ENCODE measurements at regions not wholly inside any gene's neighbourhood (a gene's known extent, or its start where the extent isn't known, plus 50 kb on each side); places are given as distances from the start of the nearest gene placed in this dataset.

DNA sequence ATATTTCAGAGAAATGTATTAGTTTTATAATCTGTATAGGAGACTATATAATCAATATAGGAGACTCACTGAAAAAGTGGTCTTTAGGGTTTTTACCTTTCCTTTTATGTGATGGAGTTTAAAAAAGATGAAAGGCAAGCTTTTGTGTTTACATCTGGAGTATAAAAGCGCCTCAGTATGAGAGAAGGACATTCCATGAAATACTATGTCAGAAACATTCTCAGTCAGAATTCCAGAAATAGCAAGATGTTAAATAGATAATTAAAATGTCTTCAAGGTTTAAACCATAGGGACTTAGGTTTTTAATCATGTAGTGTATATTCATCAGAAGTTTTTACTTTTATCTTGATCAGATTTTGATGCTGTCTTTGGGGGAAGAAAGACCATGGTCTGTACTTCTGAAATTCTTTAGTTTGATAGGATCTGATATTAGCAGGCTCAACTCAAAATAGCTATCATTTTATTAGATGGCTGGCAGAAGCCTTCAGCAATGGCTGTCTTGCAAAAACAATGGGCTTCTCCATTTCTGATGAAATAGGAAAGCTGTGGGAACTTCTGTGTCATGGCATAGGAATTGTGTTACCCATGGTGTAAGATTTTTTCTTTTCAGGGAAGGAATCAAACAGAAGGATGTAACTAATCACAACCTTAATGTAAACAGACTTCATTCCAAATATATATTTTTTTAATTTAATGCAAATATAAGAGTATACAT, 209.6 kb upstream of the PLSCR5 start:
- H3K9me2 ChIP-seq (ENCODE audit: insufficient read depth) = no peaks in the 10 kb centered on the region
- TF ChIP-seq EZH2phosphoT487 (IDR thresholded peaks at IDR 0.05; ENCODE audit: insufficient read depth, low read depth) (no peak), EZH2 (IDR thresholded peaks at IDR 0.05; ENCODE audit: insufficient read depth, poor library complexity, severe bottlenecking) (no peak)
- H3K4me2 ChIP-seq (ENCODE audit: unreplicated experiment) = peak overlapping the region; percentile 69
- no peaks in the 10 kb centered on the region for H3K79me2 ChIP-seq (ENCODE audit: insufficient read depth)
- peak; percentile 80 for DNase-seq
- H4K20me1 ChIP-seq (ENCODE audit: insufficient read depth) = no peaks in the 10 kb centered on the region
- peak overlapping the region; percentile 28 for H3K4me3 ChIP-seq
- H3K27me3 ChIP-seq (replicated peaks; ENCODE audit: insufficient read depth) = no peaks in the 10 kb centered on the region
- WGBS, 2 experiments (ENCODE audit: low coverage in 1 of 2, low lambda C conversion rate in 2 of 2, missing lambda C conversion rate in 2 of 2) = 6 to 28% methylated on average over 1 of the region's 1 CpG
- H3K36me3 ChIP-seq (ENCODE audit: low read depth) = no peaks in the 10 kb centered on the region
- H3F3A ChIP-seq (ENCODE audit: insufficient read depth) = peaks cover 30% of the 10 kb centered on the region
- no peaks in the 10 kb centered on the region for H3K9me3 ChIP-seq (ENCODE audit: low read depth)
- H2AFZ ChIP-seq = peak overlapping the region; percentile 84
- in situ Hi-C loops (cut with MboI) = loop anchor here (25.0 kb wide), 1 partner anchor 798 kb away; no protein-coding TSS in a partner anchor
- peak overlapping the region; percentile 43 for H3K9ac ChIP-seq
- peak overlapping the region; percentile 80 for H3K27ac ChIP-seq
- H3K4me1 ChIP-seq (ENCODE audit: insufficient read depth) = peaks cover 47% of the 10 kb centered on the region

DNA sequence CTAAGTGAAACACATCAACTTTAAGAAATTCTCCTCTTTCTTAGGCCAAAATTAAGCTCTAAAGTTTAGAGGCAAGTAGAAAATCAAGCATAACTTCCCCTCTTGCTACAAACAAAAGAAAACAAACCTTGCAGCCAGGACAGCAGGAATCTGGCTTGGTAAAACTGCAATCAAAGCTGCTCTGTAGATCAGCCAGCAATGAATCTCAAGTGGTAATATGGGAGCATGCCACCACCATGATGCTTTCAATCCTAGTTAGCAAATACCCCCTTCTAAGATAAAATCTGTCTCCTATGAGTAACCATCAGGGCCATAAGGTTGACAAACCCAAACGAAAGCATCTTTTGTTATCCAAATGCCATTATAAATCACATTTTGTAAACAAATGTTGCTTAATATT, 208.3 kb upstream of the PLSCR5 start:
- in situ Hi-C loops (cut with MboI) = loop anchor here (25.0 kb wide), 1 partner anchor 799 kb away; no protein-coding TSS in a partner anchor
- no peaks in the 10 kb centered on the region for H3K27me3 ChIP-seq (replicated peaks; ENCODE audit: insufficient read depth)
- H3K27ac ChIP-seq = peak overlapping the region; percentile 80
- no peaks in the 10 kb centered on the region for H4K20me1 ChIP-seq (ENCODE audit: insufficient read depth)
- no peaks in the 10 kb centered on the region for H3K9me3 ChIP-seq (ENCODE audit: low read depth)
- no peak overlapping the region for H3K9ac ChIP-seq
- peak overlapping the region; percentile 69 for H3K4me2 ChIP-seq (ENCODE audit: unreplicated experiment)
- no peaks in the 10 kb centered on the region for H3K9me2 ChIP-seq (ENCODE audit: insufficient read depth)
- DNase-seq = peak; percentile 41
- H3K36me3 ChIP-seq (ENCODE audit: low read depth) = no peaks in the 10 kb centered on the region
- TF ChIP-seq EZH2phosphoT487 (IDR thresholded peaks at IDR 0.05; ENCODE audit: insufficient read depth, low read depth) = no peak
- no peak for TF ChIP-seq EZH2 (IDR thresholded peaks at IDR 0.05; ENCODE audit: insufficient read depth, poor library complexity, severe bottlenecking)
- H3K4me3 ChIP-seq = no peak overlapping the region
- H2AFZ ChIP-seq = peak overlapping the region; percentile 84
- H3F3A ChIP-seq (ENCODE audit: insufficient read depth) = peaks cover 30% of the 10 kb centered on the region
- H3K79me2 ChIP-seq (ENCODE audit: insufficient read depth) = no peaks in the 10 kb centered on the region
- WGBS, 2 experiments (ENCODE audit: low coverage in 1 of 2, low lambda C conversion rate in 2 of 2, missing lambda C conversion rate in 2 of 2) = 0% methylated on average over 1 of the region's 1 CpG
- peaks cover 41% of the 10 kb centered on the region for H3K4me1 ChIP-seq (ENCODE audit: insufficient read depth)

DNA sequence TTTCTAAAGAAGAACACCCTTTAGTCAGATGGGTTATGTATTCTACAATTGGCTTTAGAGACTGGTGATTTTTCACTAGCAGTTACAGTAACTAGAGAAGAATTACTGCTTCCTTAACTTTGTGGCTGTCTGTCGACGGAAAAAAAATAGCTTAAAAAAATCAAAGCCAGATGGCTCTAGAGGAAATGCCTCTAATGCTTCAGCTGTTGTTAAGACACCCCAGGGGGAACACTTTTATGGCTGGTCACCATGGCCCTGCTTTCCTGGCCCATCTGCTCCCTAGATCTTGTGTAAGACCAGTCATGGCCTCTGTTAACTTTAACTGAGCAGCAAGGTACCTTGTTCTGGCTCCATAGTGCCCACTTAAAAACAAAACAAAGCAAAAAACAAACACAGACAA, 198.6 kb upstream of the PLSCR5 start:
- Histone ChIP-seq H3F3A (ENCODE audit: insufficient read depth) (peaks cover 16% of the 10 kb centered on the region), H4K20me1 (ENCODE audit: insufficient read depth) (no peaks in the 10 kb centered on the region), H3K36me3 (ENCODE audit: low read depth) (no peaks in the 10 kb centered on the region), H3K27me3 (replicated peaks; ENCODE audit: insufficient read depth) (no peaks in the 10 kb centered on the region), H3K9me2 (ENCODE audit: insufficient read depth) (no peaks in the 10 kb centered on the region), H3K9ac (0 out of 2 replicates have a peak overlapping the region, but pooled peaks have one; percentile 11), H3K4me3 (0 out of 2 replicates have a peak overlapping the region, but pooled peaks have one; percentile 5), H3K9me3 (ENCODE audit: low read depth) (no peaks in the 10 kb centered on the region), H3K4me2 (ENCODE audit: unreplicated experiment) (peak overlapping the region; percentile 41), H3K79me2 (ENCODE audit: insufficient read depth) (no peaks in the 10 kb centered on the region), H2AFZ (peak overlapping the region; percentile 39), H3K27ac (peak overlapping the region; percentile 63), H3K4me1 (ENCODE audit: insufficient read depth) (peaks cover 28% of the 10 kb centered on the region)
- peak; percentile 89 for DNase-seq
- no peak for TF ChIP-seq EZH2 (IDR thresholded peaks at IDR 0.05; ENCODE audit: insufficient read depth, poor library complexity, severe bottlenecking)
- TF ChIP-seq EZH2phosphoT487 (IDR thresholded peaks at IDR 0.05; ENCODE audit: insufficient read depth, low read depth) = no peak
- in situ Hi-C loops (cut with MboI) = loop anchor here (25.0 kb wide), 1 partner anchor 809 kb away; no protein-coding TSS in a partner anchor
- 0% methylated on average over 2 of the region's 2 CpGs for WGBS, 2 experiments (ENCODE audit: low coverage in 1 of 2, low lambda C conversion rate in 2 of 2, missing lambda C conversion rate in 2 of 2)

DNA sequence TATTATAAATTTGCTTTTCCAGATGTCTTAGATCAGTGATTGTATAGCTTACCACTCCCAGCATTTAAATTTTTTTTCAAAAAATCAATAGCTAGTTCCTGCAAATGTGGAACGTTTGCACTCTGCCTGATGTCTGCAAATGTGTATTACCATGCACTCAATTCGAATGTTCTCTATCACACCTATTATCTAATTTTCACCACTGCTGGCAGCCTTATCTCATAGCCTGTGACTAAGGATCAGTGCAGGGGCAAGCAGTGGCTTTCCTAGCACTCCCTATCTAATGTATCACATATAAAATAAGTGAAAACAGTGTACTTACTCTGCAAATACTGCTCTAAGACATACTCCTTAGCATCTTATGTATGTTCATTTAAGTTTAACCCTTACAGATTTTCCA, 196.3 kb upstream of the PLSCR5 start:
- no peak overlapping the region for H3K27ac ChIP-seq
- H3K4me2 ChIP-seq (ENCODE audit: unreplicated experiment) = no peak overlapping the region
- H3K4me1 ChIP-seq (ENCODE audit: insufficient read depth) = peaks cover 28% of the 10 kb centered on the region
- H3F3A ChIP-seq (ENCODE audit: insufficient read depth) = peaks cover 16% of the 10 kb centered on the region
- H3K27me3 ChIP-seq (replicated peaks; ENCODE audit: insufficient read depth) = no peaks in the 10 kb centered on the region
- H3K79me2 ChIP-seq (ENCODE audit: insufficient read depth) = no peaks in the 10 kb centered on the region
- H3K9me2 ChIP-seq (ENCODE audit: insufficient read depth) = no peaks in the 10 kb centered on the region
- H2AFZ ChIP-seq = peak overlapping the region; percentile 17; the same call in 1 of the 2 replicates
- no peaks in the 10 kb centered on the region for H3K36me3 ChIP-seq (ENCODE audit: low read depth)
- 66 to 67% methylated on average over 2 of the region's 2 CpGs for WGBS, 2 experiments (ENCODE audit: low coverage in 1 of 2, low lambda C conversion rate in 2 of 2, missing lambda C conversion rate in 2 of 2)
- no peaks in the 10 kb centered on the region for H3K9me3 ChIP-seq (ENCODE audit: low read depth)
- no peak overlapping the region for H3K4me3 ChIP-seq
- TF ChIP-seq EZH2phosphoT487 (IDR thresholded peaks at IDR 0.05; ENCODE audit: insufficient read depth, low read depth) (no peak), EZH2 (IDR thresholded peaks at IDR 0.05; ENCODE audit: insufficient read depth, poor library complexity, severe bottlenecking) (no peak)
- in situ Hi-C loops (cut with MboI) = loop anchor here (25.0 kb wide), 1 partner anchor 811 kb away; no protein-coding TSS in a partner anchor
- H4K20me1 ChIP-seq (ENCODE audit: insufficient read depth) = no peaks in the 10 kb centered on the region
- no peak overlapping the region for H3K9ac ChIP-seq
- no peak for DNase-seq
